Heart right ventricle (tissue), 16 donors: ENCODE measurements at regions not wholly inside any gene's neighbourhood (a gene's known extent, or its start where the extent isn't known, plus 50 kb on each side); places are given as distances from the start of the nearest gene placed in this dataset.

Experiments
- ATAC-seq, 8 donors: fragments of 200-7000 bp; cut with Tn5 transposase; one replicate each; pipeline ENCODE4 v1.9.1; 2020; ENCODE audit warnings: mild to moderate bottlenecking in 8 of 8, moderate library complexity in 8 of 8, moderate number of reproducible peaks in 1 of 8
- DNase-seq, 2 donors: peaks; one replicate each; pipeline ENCODE4 v3.0.0-alpha.2; 2020
- H3K27ac ChIP-seq, 10 donors: fragments of 200-600 bp; sonication (generic) in 2 of 10; one replicate each; pipeline versions ENCODE4 v1.5.0 to v1.8.0; 2020 to 2022; ENCODE audit warnings: mild to moderate bottlenecking in 3 of 10
- H3K27me3 ChIP-seq, 7 donors: fragments of 200-600 bp; one replicate each; pipeline ENCODE4 v1.8.0; 2021 to 2022; ENCODE audit warnings: mild to moderate bottlenecking in 2 of 7
- H3K36me3 ChIP-seq, 9 donors: fragments of 200-600 bp; sonication (generic) in 1 of 9; one replicate each; pipeline versions ENCODE4 v1.5.0 to v1.8.0; 2020 to 2022; ENCODE audit warnings: mild to moderate bottlenecking in 2 of 9
- H3K4me1 ChIP-seq, 9 donors: fragments of 200-600 bp; sonication (generic) in 1 of 9; one replicate each; pipeline versions ENCODE4 v1.5.0 to v1.8.0; 2020 to 2022; ENCODE audit warnings: mild to moderate bottlenecking in 4 of 9
- H3K4me3 ChIP-seq, 10 donors: fragments of 200-600 bp; sonication (generic) in 2 of 10; one replicate each; pipeline versions ENCODE4 v1.5.0 to v1.8.0; 2020 to 2022; ENCODE audit warnings: mild to moderate bottlenecking in 7 of 10, moderate library complexity in 2 of 10
- H3K9me3 ChIP-seq, 11 donors: fragments of 200-600 bp in 10 of 11; sonication (generic) in 2 of 11; one replicate each; pipeline versions ENCODE4 v1.5.0 to v1.8.0; 2013 to 2022; ENCODE audit warnings: mild to moderate bottlenecking in 2 of 11, control low read depth in 1 of 11, moderate library complexity in 1 of 11
- WGBS, 2 donors: extraction: QIAGEN DNeasy Blood & Tissue Kit; methylation state at CpG; one replicate each; pipeline ENCODE4 v1.1.7; 2013; ENCODE audit warnings: inconsistent platforms in 1 of 2; 5-methylcytosine and 5-hydroxymethylcytosine counted together
- intact Hi-C, 10 donors: fragments of 100-400 bp; cut with DNase I; formaldehyde crosslinking; loops; one replicate each; pipeline versions ENCODE4 v1.11.1 to v1.14.2; 2022
- TF ChIP-seq, protein P1 (sequence below), 9 donors: fragments of 200-600 bp; sonication (generic) in 2 of 9; IDR thresholded peaks; one replicate each; pipeline versions ENCODE4 v1.5.0 to v1.8.0; 2021 to 2022; ENCODE audit warnings: antibody characterized with exemption in 9 of 9, mild to moderate bottlenecking in 5 of 9, moderate library complexity in 1 of 9
- donor health status: Arrhythmogenic right ventricular cardiomyopathy.
- donor health status: ischemic (EF 13 %, LVEDD 7.1; RV severe dilation, severe dysfunction).
- donor health status: healthy with polysubstance abuse.
- donor health status: DM: no; HTN: yes; CAD: no.
- donor health status: DM: no; HTN: no; CAD: no.
- donor health status: ischemic (EF 25% LVEDD 6.9; RV normal size, moderate dysfunction).
- donor health status: ischemic (EF 25% LVEDD 5.7; RV mildly dilated, moderate dysfunction).
- donor health status: healthy.
- donor health status: DM: yes; HTN: yes; CAD: no.
- donor health status: Ischemic cardiomyopathy.
- donor health status: ischemic (EF 35%, LVEDD 5.7; RV mildly dilated, moderate dysfunction).
- donor health status: nonischemic (EF 11% LVEDD 7.7; RV severe dilation, severe dysfunction).
- donor health status: DM: yes; HTN: yes; CAD: no.
- donor health status: PGD.
- donor health status: ischemic (EF 29% LVEDD 5.4; RV normal size, mild dysfunction).
- donor health status: nonischemic (EF 23%, LVEDD 6.1; RV moderate dilation, normal function).

- TF ChIP-seq, protein P1, sequence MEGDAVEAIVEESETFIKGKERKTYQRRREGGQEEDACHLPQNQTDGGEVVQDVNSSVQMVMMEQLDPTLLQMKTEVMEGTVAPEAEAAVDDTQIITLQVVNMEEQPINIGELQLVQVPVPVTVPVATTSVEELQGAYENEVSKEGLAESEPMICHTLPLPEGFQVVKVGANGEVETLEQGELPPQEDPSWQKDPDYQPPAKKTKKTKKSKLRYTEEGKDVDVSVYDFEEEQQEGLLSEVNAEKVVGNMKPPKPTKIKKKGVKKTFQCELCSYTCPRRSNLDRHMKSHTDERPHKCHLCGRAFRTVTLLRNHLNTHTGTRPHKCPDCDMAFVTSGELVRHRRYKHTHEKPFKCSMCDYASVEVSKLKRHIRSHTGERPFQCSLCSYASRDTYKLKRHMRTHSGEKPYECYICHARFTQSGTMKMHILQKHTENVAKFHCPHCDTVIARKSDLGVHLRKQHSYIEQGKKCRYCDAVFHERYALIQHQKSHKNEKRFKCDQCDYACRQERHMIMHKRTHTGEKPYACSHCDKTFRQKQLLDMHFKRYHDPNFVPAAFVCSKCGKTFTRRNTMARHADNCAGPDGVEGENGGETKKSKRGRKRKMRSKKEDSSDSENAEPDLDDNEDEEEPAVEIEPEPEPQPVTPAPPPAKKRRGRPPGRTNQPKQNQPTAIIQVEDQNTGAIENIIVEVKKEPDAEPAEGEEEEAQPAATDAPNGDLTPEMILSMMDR (IDR thresholded peaks at IDR 0.05), result no peak
- intact Hi-C loops, result loop anchor here in 3 of 10 donors (5.0 to 10.0 kb wide), 3 partner anchors 38 to 51 kb away; no protein-coding TSS in a partner anchor
- Histone ChIP-seq H3K27ac (peak overlapping the region; percentile 32 to 94 (median 88)), H3K27me3 (no peaks in the 10 kb centered on the region), H3K9me3 (no peaks in the 10 kb centered on the region), H3K4me3 (no peak overlapping the region), H3K36me3 (no peaks in the 10 kb centered on the region), H3K4me1 (peaks cover 30 to 82% (median 54%) of the 10 kb centered on the region in 9 donors)
- DNase-seq (peak; percentile 49 to 85), ATAC-seq (peak; percentile 70 to 90 (median 85))
- 7 to 8% methylated on average over 6 of the region's 6 CpGs for WGBS, 2 donors
Observed at GRCh38 chr1:234544087-234544579, 65.2 kb upstream of the TARBP1 start.

- peaks cover 34 to 88% (median 60%) of the 10 kb centered on the region in 9 donors for H3K4me1 ChIP-seq
- peak; percentile 58 to 85 (median 76) for ATAC-seq
- intact Hi-C loops, result loop anchor here in 3 of 10 donors (5.0 to 10.0 kb wide), 3 partner anchors 39 to 51 kb away; no protein-coding TSS in a partner anchor
- 35 to 47% methylated on average over 8 of the region's 8 CpGs for WGBS, 2 donors
- no peak overlapping the region for H3K4me3 ChIP-seq
- H3K27me3 ChIP-seq, result no peaks in the 10 kb centered on the region
- TF ChIP-seq, protein P1 (IDR thresholded peaks at IDR 0.05), result peak in 3 of 9 donors; percentile 11 to 38 (median 23)
- peak overlapping the region; percentile 32 to 94 (median 88) for H3K27ac ChIP-seq
- DNase-seq, result peak; percentile 48 to 75
- no peaks in the 10 kb centered on the region for H3K9me3 ChIP-seq
- no peaks in the 10 kb centered on the region for H3K36me3 ChIP-seq
Observed at GRCh38 chr1:234543442-234544086, 64.6 kb upstream of the TARBP1 start.

DNA sequence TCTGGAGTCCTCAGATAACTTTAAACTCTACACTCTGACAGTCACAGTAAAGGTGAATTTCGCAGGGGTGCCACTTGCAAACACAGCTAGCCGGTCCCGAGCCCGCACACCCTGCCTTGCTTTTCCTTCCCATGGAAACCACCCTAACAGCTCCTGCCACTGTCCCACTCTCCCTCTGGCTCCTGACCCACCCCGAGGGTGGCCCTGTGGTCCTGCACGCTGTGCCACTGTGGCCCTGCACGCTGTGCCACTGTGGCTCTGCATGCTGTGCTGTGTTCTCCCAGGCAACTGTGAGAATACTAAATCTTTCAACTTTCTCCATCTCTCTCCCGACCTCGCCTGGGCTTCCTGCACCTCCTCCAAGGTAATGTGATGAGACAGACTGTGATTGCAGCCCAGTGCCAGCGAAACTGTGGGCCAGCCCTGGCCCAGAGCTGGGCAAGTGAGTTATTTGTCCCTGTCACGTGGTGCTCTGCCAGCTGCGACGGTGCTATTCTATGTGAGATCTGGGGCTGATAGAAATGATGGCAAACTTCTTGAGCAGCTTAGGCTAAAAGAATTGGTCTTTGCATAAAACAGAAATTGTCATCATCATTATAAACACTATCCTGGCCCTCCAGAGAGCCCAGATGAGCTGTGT, 63.4 kb upstream of the TARBP1 start:
- no peaks in the 10 kb centered on the region for H3K27me3 ChIP-seq
- TF ChIP-seq, protein P1 (IDR thresholded peaks at IDR 0.05), result no peak
- H3K27ac ChIP-seq, result peak overlapping the region; percentile 1 to 94 (median 88)
- no peak overlapping the region for H3K4me3 ChIP-seq
- H3K9me3 ChIP-seq, result no peaks in the 10 kb centered on the region
- intact Hi-C loops, result loop anchor here in 3 of 10 donors (5.0 to 10.0 kb wide), 3 partner anchors 40 to 52 kb away; no protein-coding TSS in a partner anchor
- DNase-seq (no peak), ATAC-seq (no peak)
- 72 to 81% methylated on average over 13 of the region's 13 CpGs for WGBS, 2 donors
- no peaks in the 10 kb centered on the region for H3K36me3 ChIP-seq
- peaks cover 41 to 99% (median 72%) of the 10 kb centered on the region in 9 donors for H3K4me1 ChIP-seq

DNA sequence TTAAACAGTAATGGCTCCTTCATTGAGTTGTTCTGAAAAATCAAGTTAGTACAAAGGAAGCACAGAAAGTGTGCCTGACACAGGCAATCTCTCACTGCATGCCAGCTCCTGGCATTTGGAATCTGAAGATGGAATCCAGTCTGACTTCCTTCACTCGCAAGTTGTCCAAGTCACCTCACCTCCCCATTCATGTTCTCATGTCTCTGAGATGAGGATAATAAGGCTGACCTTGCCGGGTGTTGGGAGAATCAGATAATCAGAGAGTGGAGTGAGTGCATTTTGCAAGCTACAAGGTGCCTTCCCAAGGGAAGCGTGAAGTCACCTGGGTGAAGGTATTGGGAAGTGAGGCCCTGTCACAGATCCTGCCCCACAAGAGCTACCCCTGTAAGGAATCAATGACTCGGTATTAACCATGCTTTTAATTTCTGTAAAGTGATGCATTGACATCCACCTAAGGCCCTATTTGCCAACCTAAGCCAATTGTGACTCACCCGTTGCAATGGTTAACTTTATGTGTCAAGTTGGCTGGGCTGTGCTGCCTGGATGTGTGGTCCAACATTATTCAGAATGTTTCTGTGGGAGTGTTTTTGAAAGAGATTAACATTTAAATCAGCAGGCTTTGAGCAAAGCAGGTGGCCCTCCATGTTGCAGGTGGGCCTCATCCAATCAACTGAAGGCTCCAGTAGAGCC, 62.5 kb upstream of the TARBP1 start:
- ATAC-seq (no peak), DNase-seq (no peak)
- Histone ChIP-seq H3K36me3 (no peaks in the 10 kb centered on the region), H3K4me3 (no peak overlapping the region), H3K4me1 (peaks cover 44 to 99% (median 80%) of the 10 kb centered on the region in 9 donors), H3K27me3 (no peaks in the 10 kb centered on the region), H3K27ac (peak overlapping the region in 6 of 10 donors; percentile 94 to 99 (median 97)), H3K9me3 (no peaks in the 10 kb centered on the region)
- intact Hi-C loops, result loop anchor here in 3 of 10 donors (5.0 to 10.0 kb wide), 3 partner anchors 41 to 53 kb away; no protein-coding TSS in a partner anchor
- TF ChIP-seq, protein P1 (IDR thresholded peaks at IDR 0.05), result no peak
- WGBS, 2 donors, result 78 to 84% methylated on average over 5 of the region's 5 CpGs
